NCI-H1417 treated with DMSO at 0.1 percent for 48 hours (cell line): ENCODE measurements at regions not wholly inside any gene's neighbourhood (a gene's known extent, or its start where the extent isn't known, plus 50 kb on each side); places are given as distances from the start of the nearest gene placed in this dataset.

ENCODE experiments used
- DNase-seq: peaks from one replicate; lab custom pipeline; 2025; lab: John Stamatoyannopoulos, UW

GRCh38 chr13:73703606-73704005 lies 430.6 kb downstream of the KLF12 start:
- DNase-seq, result no peak

- no peak for DNase-seq
Observed at GRCh38 chr13:73702419-73703071, 431.7 kb downstream of the KLF12 start.

- DNase-seq, result no peak
Observed at GRCh38 chr13:73701160-73701559, 433.0 kb downstream of the KLF12 start.

GRCh38 chr13:73698859-73699258 lies 435.3 kb downstream of the KLF12 start:
- DNase-seq, result no peak

GRCh38 chr13:73697166-73697565 lies 437.0 kb downstream of the KLF12 start:
- DNase-seq, result no peak

GRCh38 chr13:73696713-73697112 lies 437.5 kb downstream of the KLF12 start:
- DNase-seq, result no peak

- no peak for DNase-seq
Observed at GRCh38 chr13:73696271-73696670, 437.9 kb downstream of the KLF12 start.

- DNase-seq, result no peak
Observed at GRCh38 chr13:73695325-73695724, 438.9 kb downstream of the KLF12 start.

- no peak for DNase-seq
Observed at GRCh38 chr13:73693215-73693614, 441.0 kb downstream of the KLF12 start.

- no peak for DNase-seq
Observed at GRCh38 chr13:73691891-73692290, 442.3 kb downstream of the KLF12 start.

GRCh38 chr13:73687929-73688328 lies 446.3 kb downstream of the KLF12 start:
- no peak for DNase-seq

GRCh38 chr13:73687087-73687486 lies 447.1 kb downstream of the KLF12 start:
- no peak for DNase-seq

GRCh38 chr13:73684750-73685149 lies 449.5 kb downstream of the KLF12 start:
- no peak for DNase-seq

- peak; percentile 35 for DNase-seq
Observed at GRCh38 chr13:73684286-73684685, 449.9 kb downstream of the KLF12 start.

GRCh38 chr13:73683746-73684145 lies 450.5 kb downstream of the KLF12 start:
- DNase-seq, result no peak

- no peak for DNase-seq
Observed at GRCh38 chr13:73681779-73682178, 452.4 kb downstream of the KLF12 start.

- no peak for DNase-seq
Observed at GRCh38 chr13:73681015-73681414, 453.2 kb downstream of the KLF12 start.

GRCh38 chr13:73677048-73677601 lies 457.1 kb downstream of the KLF12 start:
- DNase-seq, result no peak

GRCh38 chr13:73676550-73677047 lies 457.6 kb downstream of the KLF12 start:
- no peak for DNase-seq

GRCh38 chr13:73675821-73676220 lies 458.4 kb downstream of the KLF12 start:
- DNase-seq, result no peak

GRCh38 chr13:73674570-73674969 lies 459.6 kb downstream of the KLF12 start:
- no peak for DNase-seq

GRCh38 chr13:73673931-73674330 lies 460.3 kb downstream of the KLF12 start:
- no peak for DNase-seq

GRCh38 chr13:73672492-73672891 lies 461.7 kb downstream of the KLF12 start:
- no peak for DNase-seq

GRCh38 chr13:73671732-73672131 lies 462.5 kb downstream of the KLF12 start:
- no peak for DNase-seq
